HepG2 (cell line): ENCODE measurements at regions not wholly inside any gene's neighbourhood (a gene's known extent, or its start where the extent isn't known, plus 50 kb on each side); places are given as distances from the start of the nearest gene placed in this dataset.

ENCODE experiments used
- ATAC-seq: fragments of 200-7000 bp; cut with Tn5 transposase; 3 replicates; pipeline ENCODE4 v1.9.1; 2020; ENCODE audit warnings: mild to moderate bottlenecking, moderate library complexity
- BruUV-seq: library from RNA; stranded (reverse); fragments of 400-500 nt; replicated peaks from 2 replicates; lab custom pipeline; 2021; lab: Mats Ljungman, UMichigan
- CTCF ChIA-PET: fragments of 300-600 bp; formaldehyde crosslinking; extraction: SDS; loops from one replicate; lab custom pipeline; 2021; ENCODE audit warnings: low total read pairs, inconsistent platforms, low intra/inter-chr PET ratio; lab: Yijun Ruan, JAX
- POLR2A ChIA-PET: fragments of 350-600 bp; sonication (Branson Sonifier 250); formaldehyde crosslinking; loops from one replicate; lab custom pipeline; 2020; ENCODE audit warnings: antibody characterized with exemption, inconsistent platforms; lab: Yijun Ruan, JAX
- DNase-seq: peaks from one replicate; pipeline ENCODE4 v3.0.0-alpha.2; 2015; ENCODE audit warnings: low spot score
- FAIRE-seq: peaks from 3 replicates; lab custom pipeline; 2011; peaks lifted over from hg19 to GRCh38; lab: Jason Lieb, UNC
- H2AFZ ChIP-seq: one replicate; pipeline ENCODE4 v1.6.1; 2011; ENCODE audit warnings: low read length, inconsistent platforms
- H3K27ac ChIP-seq: fragments of 300-600 bp; 3 replicates; pipeline ENCODE4 v1.8.0; 2011; ENCODE audit warnings: mixed run types, mild to moderate bottlenecking, mixed read lengths, low read length, inconsistent platforms; ENCODE audit not compliant: insufficient read depth; ENCODE audit errors: extremely low read length
- H3K27me3 ChIP-seq, 2 experiments: fragments of 200-600 bp in 1 of 2; 2 replicates in 1 of 2; 3 replicates in 1 of 2; pipeline versions ENCODE4 v1.6.0 to v1.8.0; 2011; ENCODE audit warnings: low read length in 2 of 2, mild to moderate bottlenecking in 2 of 2, moderate library complexity in 2 of 2, inconsistent platforms in 1 of 2; ENCODE audit not compliant: insufficient read depth in 2 of 2, control insufficient read depth in 1 of 2
- H3K36me3 ChIP-seq, 2 experiments: fragments of 200-600 bp in 1 of 2; replicated peaks in 1 of 2; 2 replicates in 1 of 2; 3 replicates in 1 of 2; pipeline versions ENCODE4 v1.5.1 to v1.8.0; 2011; ENCODE audit warnings: low read length in 2 of 2, inconsistent platforms in 1 of 2; ENCODE audit not compliant: insufficient read depth in 2 of 2, control insufficient read depth in 1 of 2
- H3K4me1 ChIP-seq: 2 replicates; pipeline ENCODE4 v1.5.1; 2012; ENCODE audit warnings: low read length, inconsistent platforms; ENCODE audit not compliant: insufficient read depth
- H3K4me2 ChIP-seq: 2 replicates; pipeline ENCODE4 v1.6.0; 2011; ENCODE audit warnings: low read depth, low read length, inconsistent platforms
- H3K4me3 ChIP-seq, 3 experiments: fragments of 200-600 bp in 1 of 3; sonication (generic), shearing (Covaris generic) in 1 of 3; replicated peaks in 1 of 3; 2 replicates each; pipeline ENCODE4 v1.5.1; 2011 to 2016; ENCODE audit warnings: low read length in 3 of 3, inconsistent platforms in 2 of 3, low read depth in 2 of 3, mild to moderate bottlenecking in 2 of 3, control low read depth in 1 of 3, mixed read lengths in 1 of 3; ENCODE audit not compliant: insufficient read depth in 1 of 3
- H3K79me2 ChIP-seq: one replicate; pipeline ENCODE4 v1.6.1; 2011; ENCODE audit warnings: low read length, inconsistent platforms; ENCODE audit not compliant: insufficient read depth
- H3K9ac ChIP-seq: 2 replicates; pipeline ENCODE4 v1.6.0; 2011; ENCODE audit warnings: mild to moderate bottlenecking, low read depth, low read length, inconsistent platforms; ENCODE audit not compliant: insufficient read depth
- H3K9me3 ChIP-seq: 2 replicates; pipeline ENCODE4 v1.5.1; 2012; ENCODE audit warnings: mild to moderate bottlenecking, low read length
- H4K20me1 ChIP-seq: 2 replicates; pipeline ENCODE4 v1.6.0; 2011; ENCODE audit warnings: inconsistent platforms, mild to moderate bottlenecking, low read length, moderate library complexity; ENCODE audit not compliant: insufficient read depth
- FIP1L1 ChIP-seq: fragments of 200-400 bp; formaldehyde crosslinking; IDR thresholded peaks from 2 replicates; pipeline ENCODE4 v1.6.1; 2018; ENCODE audit warnings: low read depth, mild to moderate bottlenecking, low read length, moderate library complexity, borderline replicate concordance; ENCODE audit not compliant: insufficient read depth
- LCORL ChIP-seq, 2 experiments: fragments of 450-650 bp in 1 of 2; sonication (generic) in 1 of 2; formaldehyde crosslinking in 1 of 2; IDR thresholded peaks; 2 replicates each; pipeline versions ENCODE4 v1.5.0 to v1.6.1; 2017 to 2020; ENCODE audit warnings: antibody characterized with exemption in 1 of 2, missing genetic modification reagents in 1 of 2
- NR1H2 ChIP-seq: sonication (generic); formaldehyde crosslinking; IDR thresholded peaks from 2 replicates; pipeline ENCODE4 v1.8.1; 2022; ENCODE audit warnings: low read depth, missing genetic modification reagents, borderline replicate concordance
- RNF2 ChIP-seq: fragments of 450-650 bp; conservative IDR thresholded peaks from 2 replicates; pipeline ENCODE4 v1.6.1; 2016; ENCODE audit warnings: low read depth
- YEATS4 ChIP-seq: sonication (generic); formaldehyde crosslinking; IDR thresholded peaks from 2 replicates; pipeline ENCODE4 v1.4.0; 2020; ENCODE audit warnings: missing genetic modification reagents, borderline replicate concordance
- ZFYVE20 ChIP-seq: sonication (generic); formaldehyde crosslinking; IDR thresholded peaks from 2 replicates; pipeline ENCODE4 v1.8.0; 2023; ENCODE audit warnings: low read depth, mild to moderate bottlenecking, moderate library complexity, missing genetic modification reagents, borderline replicate concordance
- ZNF205 ChIP-seq: IDR thresholded peaks from 2 replicates; pipeline ENCODE4 v1.6.1; 2018; ENCODE audit warnings: missing biosample characterization, missing genetic modification reagents
- ZNF570 ChIP-seq: sonication (generic); formaldehyde crosslinking; IDR thresholded peaks from 2 replicates; pipeline ENCODE4 v1.4.0; 2020; ENCODE audit warnings: mild to moderate bottlenecking, missing genetic modification reagents, borderline replicate concordance
- ZNF589 ChIP-seq: sonication (generic); formaldehyde crosslinking; conservative IDR thresholded peaks from 2 replicates; pipeline ENCODE4 v1.8.0; 2022; ENCODE audit warnings: mild to moderate bottlenecking, moderate library complexity, missing genetic modification reagents
- WGBS: methylation state at CpG from one replicate; pipeline ENCODE4 v1.1.6; 2017; ENCODE audit warnings: low lambda C conversion rate; 5-methylcytosine and 5-hydroxymethylcytosine counted together
- in situ Hi-C: cut with HindIII; loops from 2 replicates; pipeline ENCODE4 v1.10.0; 2017; ENCODE audit warnings: low pct_unique_long_range_greater_than_20kb; ENCODE audit not compliant: extremely low pct_ligation_motif_present
- intact Hi-C: fragments of 100-400 bp; cut with micrococcal nuclease; formaldehyde crosslinking; loops from one replicate; pipeline ENCODE4 v1.10.0; 2022; ENCODE audit not compliant: unreplicated experiment
- TF ChIP-seq, protein P1 (sequence below): sonication (generic); formaldehyde crosslinking; IDR thresholded peaks from 2 replicates; pipeline ENCODE4 v1.5.0; 2020; ENCODE audit warnings: missing genetic modification reagents
- TF ChIP-seq, protein P2 (sequence below): IDR thresholded peaks from 2 replicates; pipeline ENCODE4 v1.6.1; 2016; ENCODE audit warnings: mild to moderate bottlenecking
- TF ChIP-seq, protein P3 (sequence below): sonication (generic); formaldehyde crosslinking; IDR thresholded peaks from 2 replicates; pipeline ENCODE4 v1.4.0; 2020; ENCODE audit warnings: low read depth, mild to moderate bottlenecking, missing genetic modification reagents

DNA sequence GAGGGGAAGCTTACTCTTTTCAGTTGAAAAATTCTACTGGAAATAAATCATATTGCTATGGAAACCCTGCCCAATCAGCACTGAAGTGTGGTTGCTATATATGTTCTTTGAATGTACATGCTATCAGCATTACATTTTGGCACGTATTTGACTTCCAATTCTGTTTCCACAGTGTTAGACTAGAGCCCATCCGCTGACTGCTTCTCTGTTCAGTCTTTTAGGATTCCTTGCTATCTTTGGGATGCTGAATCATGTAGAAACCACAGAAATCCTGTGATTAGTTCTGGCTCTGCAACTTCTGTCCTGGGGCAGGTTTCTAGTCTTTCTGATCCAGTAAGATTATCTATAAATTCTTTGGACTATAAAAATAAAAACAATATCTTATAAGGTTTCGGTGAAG, 128.2 kb upstream of the SLC7A14 start:
- BruUV-seq = no TSS peak
- H2AFZ ChIP-seq = no peak overlapping the region

More for the DNA sequence above, 128.2 kb upstream of the SLC7A14 start:
- TF ChIP-seq ZFYVE20 (no peak), NR1H2 (CRISPR knock-in tag) (no peak), LCORL (IDR thresholded peaks at IDR 0.05) (no peak), LCORL (CRISPR knock-in tag; IDR thresholded peaks at IDR 0.05) (no peak), YEATS4 (CRISPR knock-in tag) (no peak), FIP1L1 (no peak), ZNF570 (no peak), RNF2 (no peak), ZNF205 (CRISPR knock-in tag) (no peak), ZNF589 (CRISPR knock-in tag) (no peak)
- TF ChIP-seq, protein P1, sequence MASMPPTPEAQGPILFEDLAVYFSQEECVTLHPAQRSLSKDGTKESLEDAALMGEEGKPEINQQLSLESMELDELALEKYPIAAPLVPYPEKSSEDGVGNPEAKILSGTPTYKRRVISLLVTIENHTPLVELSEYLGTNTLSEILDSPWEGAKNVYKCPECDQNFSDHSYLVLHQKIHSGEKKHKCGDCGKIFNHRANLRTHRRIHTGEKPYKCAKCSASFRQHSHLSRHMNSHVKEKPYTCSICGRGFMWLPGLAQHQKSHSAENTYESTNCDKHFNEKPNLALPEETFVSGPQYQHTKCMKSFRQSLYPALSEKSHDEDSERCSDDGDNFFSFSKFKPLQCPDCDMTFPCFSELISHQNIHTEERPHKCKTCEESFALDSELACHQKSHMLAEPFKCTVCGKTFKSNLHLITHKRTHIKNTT = no peak
- TF ChIP-seq, protein P2, sequence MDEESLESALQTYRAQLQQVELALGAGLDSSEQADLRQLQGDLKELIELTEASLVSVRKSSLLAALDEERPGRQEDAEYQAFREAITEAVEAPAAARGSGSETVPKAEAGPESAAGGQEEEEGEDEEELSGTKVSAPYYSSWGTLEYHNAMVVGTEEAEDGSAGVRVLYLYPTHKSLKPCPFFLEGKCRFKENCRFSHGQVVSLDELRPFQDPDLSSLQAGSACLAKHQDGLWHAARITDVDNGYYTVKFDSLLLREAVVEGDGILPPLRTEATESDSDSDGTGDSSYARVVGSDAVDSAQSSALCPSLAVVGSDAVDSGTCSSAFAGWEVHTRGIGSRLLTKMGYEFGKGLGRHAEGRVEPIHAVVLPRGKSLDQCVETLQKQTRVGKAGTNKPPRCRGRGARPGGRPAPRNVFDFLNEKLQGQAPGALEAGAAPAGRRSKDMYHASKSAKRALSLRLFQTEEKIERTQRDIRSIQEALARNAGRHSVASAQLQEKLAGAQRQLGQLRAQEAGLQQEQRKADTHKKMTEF = no peak
- TF ChIP-seq, protein P3, sequence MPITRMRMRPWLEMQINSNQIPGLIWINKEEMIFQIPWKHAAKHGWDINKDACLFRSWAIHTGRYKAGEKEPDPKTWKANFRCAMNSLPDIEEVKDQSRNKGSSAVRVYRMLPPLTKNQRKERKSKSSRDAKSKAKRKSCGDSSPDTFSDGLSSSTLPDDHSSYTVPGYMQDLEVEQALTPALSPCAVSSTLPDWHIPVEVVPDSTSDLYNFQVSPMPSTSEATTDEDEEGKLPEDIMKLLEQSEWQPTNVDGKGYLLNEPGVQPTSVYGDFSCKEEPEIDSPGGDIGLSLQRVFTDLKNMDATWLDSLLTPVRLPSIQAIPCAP (CRISPR knock-in tag) = no peak
- CTCF ChIA-PET = no interaction called here
- POLR2A ChIA-PET = no interaction called here
- DNase-seq (no peak), FAIRE-seq (no peak), ATAC-seq (no peak)
- H3K9me3 ChIP-seq = no peaks in the 10 kb centered on the region
- H3K4me1 ChIP-seq = no peaks in the 10 kb centered on the region
- in situ Hi-C loops = no loop called here
- no peak overlapping the region for H3K4me3 ChIP-seq
- H3K27ac ChIP-seq = no peak overlapping the region
- no peaks in the 10 kb centered on the region for H4K20me1 ChIP-seq
- no peak overlapping the region for H3K4me2 ChIP-seq
- intact Hi-C loops = no loop called here
- WGBS = 26% methylated on average over 3 of the region's 3 CpGs
- H3K79me2 ChIP-seq = no peaks in the 10 kb centered on the region
- no peaks in the 10 kb centered on the region for H3K36me3 ChIP-seq
- no peak overlapping the region for H3K9ac ChIP-seq
- H3K27me3 ChIP-seq = no peaks in the 10 kb centered on the region
